Uterus (tissue), 2 donors: ENCODE measurements at regions not wholly inside any gene's neighbourhood (a gene's known extent, or its start where the extent isn't known, plus 50 kb on each side); places are given as distances from the start of the nearest gene placed in this dataset.

Experiments used
- POLR2A ChIP-seq, 2 donors: fragments of 450-650 bp; IDR thresholded peaks; one replicate each; pipeline ENCODE4 v1.6.1; 2016; ENCODE audit warnings: antibody characterized with exemption in 2 of 2, mild to moderate bottlenecking in 1 of 2, moderate library complexity in 1 of 2
- TF ChIP-seq, protein P1 (sequence below), 4 experiments: fragments of 200-600 bp in 2 of 4; fragments of 450-650 bp in 2 of 4; sonication (generic) in 2 of 4; IDR thresholded peaks; one replicate each; pipeline ENCODE4 v1.5.1; 2016 to 2019; ENCODE audit warnings: antibody characterized with exemption in 4 of 4, mild to moderate bottlenecking in 2 of 4, moderate library complexity in 1 of 4

DNA sequence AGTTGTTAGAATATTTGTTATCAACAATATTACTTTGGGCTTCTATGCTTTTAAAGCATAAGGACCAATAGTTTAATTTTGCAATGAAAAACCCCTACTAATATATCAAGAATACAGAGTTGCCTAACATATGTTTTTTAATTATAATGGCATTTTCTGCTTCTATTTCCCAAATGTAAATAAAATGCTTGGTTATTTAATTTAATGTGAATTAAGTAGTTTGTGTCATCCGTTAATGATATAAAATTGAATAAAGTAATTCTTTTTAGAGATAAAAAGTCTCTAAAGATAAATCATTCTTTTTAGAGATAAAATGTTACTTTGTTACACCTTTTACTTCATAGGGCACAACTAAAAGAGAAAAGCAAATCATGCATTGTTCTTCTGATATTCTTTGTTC is 583.7 kb upstream of the ADGRL2 start:
- TF ChIP-seq, protein P1, sequence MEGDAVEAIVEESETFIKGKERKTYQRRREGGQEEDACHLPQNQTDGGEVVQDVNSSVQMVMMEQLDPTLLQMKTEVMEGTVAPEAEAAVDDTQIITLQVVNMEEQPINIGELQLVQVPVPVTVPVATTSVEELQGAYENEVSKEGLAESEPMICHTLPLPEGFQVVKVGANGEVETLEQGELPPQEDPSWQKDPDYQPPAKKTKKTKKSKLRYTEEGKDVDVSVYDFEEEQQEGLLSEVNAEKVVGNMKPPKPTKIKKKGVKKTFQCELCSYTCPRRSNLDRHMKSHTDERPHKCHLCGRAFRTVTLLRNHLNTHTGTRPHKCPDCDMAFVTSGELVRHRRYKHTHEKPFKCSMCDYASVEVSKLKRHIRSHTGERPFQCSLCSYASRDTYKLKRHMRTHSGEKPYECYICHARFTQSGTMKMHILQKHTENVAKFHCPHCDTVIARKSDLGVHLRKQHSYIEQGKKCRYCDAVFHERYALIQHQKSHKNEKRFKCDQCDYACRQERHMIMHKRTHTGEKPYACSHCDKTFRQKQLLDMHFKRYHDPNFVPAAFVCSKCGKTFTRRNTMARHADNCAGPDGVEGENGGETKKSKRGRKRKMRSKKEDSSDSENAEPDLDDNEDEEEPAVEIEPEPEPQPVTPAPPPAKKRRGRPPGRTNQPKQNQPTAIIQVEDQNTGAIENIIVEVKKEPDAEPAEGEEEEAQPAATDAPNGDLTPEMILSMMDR (IDR thresholded peaks at IDR 0.05): no peak
- no peak for TF ChIP-seq POLR2A (IDR thresholded peaks at IDR 0.05)
